Gastroesophageal sphincter (tissue), 3 donors: ENCODE measurements at regions not wholly inside any gene's neighbourhood (a gene's known extent, or its start where the extent isn't known, plus 50 kb on each side); places are given as distances from the start of the nearest gene placed in this dataset.

Experiments used
- CTCF ChIP-seq, 4 experiments: fragments of 200-600 bp in 2 of 4; fragments of 450-650 bp in 2 of 4; sonication (generic) in 1 of 4; IDR thresholded peaks; one replicate each; pipeline ENCODE4 v1.5.1; 2017 to 2019; ENCODE audit warnings: antibody characterized with exemption in 4 of 4, mild to moderate bottlenecking in 2 of 4, moderate library complexity in 2 of 4
- EP300 ChIP-seq: sonication (generic); formaldehyde crosslinking; IDR thresholded peaks from one replicate; pipeline ENCODE4 v1.6.1; 2017; ENCODE audit warnings: antibody characterized with exemption, mild to moderate bottlenecking
- POLR2A ChIP-seq, 2 donors: fragments of 450-650 bp; IDR thresholded peaks; one replicate each; pipeline ENCODE4 v1.6.1; 2017; ENCODE audit warnings: antibody characterized with exemption in 2 of 2, mild to moderate bottlenecking in 2 of 2, moderate library complexity in 1 of 2
- POLR2AphosphoS5 ChIP-seq: sonication (generic); formaldehyde crosslinking; IDR thresholded peaks from one replicate; pipeline ENCODE4 v1.6.1; 2017; ENCODE audit warnings: antibody characterized with exemption

GRCh38 chr3:124300416-124300815, 308.5 kb upstream of the ROPN1 start:
- TF ChIP-seq EP300 (no peak), CTCF (IDR thresholded peaks at IDR 0.05) (no peak), POLR2AphosphoS5 (no peak), POLR2A (IDR thresholded peaks at IDR 0.05) (no peak)
